ENCODE measurements at regions not wholly inside any gene's neighbourhood (a gene's known extent, or its start where the extent isn't known, plus 50 kb on each side); places are given as distances from the start of the nearest gene placed in this dataset.

DNA sequence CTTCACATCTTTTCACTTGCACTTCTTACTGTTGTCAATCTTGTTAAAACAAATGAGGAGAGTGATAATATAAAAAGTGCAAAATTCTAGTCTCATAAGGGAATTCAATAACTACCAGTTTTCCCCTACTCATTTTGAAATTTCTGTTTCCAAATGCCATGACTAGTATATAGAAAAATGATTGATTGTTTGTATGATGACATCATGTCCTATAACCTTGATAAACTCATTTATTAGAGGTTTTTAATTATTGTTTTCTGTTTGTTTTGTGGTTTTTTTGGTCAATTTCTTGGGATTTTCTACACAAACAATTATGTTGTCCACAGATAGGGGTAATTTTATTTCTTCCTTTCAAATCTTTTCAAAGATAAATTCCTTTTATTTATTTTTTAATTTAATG is 559.1 kb downstream of the TLL1 start:
- Histone ChIP-seq H3K9me3 (no peaks in the 10 kb centered on the region), H3K4me3 (no peak overlapping the region), H3K27me3 (peaks cover 0 to 3% (median 0%) of the 10 kb centered on the region in 4 donors), H3K27ac (no peak overlapping the region), H3K36me3 (no peaks in the 10 kb centered on the region), H3K4me1 (no peaks in the 10 kb centered on the region)
- intact Hi-C loops (cut with DNase I): no loop called here
- no peak for DNase-seq
- TF ChIP-seq POLR2A (IDR thresholded peaks at IDR 0.05): no peak
- TF ChIP-seq, protein P1, sequence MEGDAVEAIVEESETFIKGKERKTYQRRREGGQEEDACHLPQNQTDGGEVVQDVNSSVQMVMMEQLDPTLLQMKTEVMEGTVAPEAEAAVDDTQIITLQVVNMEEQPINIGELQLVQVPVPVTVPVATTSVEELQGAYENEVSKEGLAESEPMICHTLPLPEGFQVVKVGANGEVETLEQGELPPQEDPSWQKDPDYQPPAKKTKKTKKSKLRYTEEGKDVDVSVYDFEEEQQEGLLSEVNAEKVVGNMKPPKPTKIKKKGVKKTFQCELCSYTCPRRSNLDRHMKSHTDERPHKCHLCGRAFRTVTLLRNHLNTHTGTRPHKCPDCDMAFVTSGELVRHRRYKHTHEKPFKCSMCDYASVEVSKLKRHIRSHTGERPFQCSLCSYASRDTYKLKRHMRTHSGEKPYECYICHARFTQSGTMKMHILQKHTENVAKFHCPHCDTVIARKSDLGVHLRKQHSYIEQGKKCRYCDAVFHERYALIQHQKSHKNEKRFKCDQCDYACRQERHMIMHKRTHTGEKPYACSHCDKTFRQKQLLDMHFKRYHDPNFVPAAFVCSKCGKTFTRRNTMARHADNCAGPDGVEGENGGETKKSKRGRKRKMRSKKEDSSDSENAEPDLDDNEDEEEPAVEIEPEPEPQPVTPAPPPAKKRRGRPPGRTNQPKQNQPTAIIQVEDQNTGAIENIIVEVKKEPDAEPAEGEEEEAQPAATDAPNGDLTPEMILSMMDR (IDR thresholded peaks at IDR 0.05): no peak

- H3K27ac ChIP-seq: no peak overlapping the region
- no peaks in the 10 kb centered on the region for H3K36me3 ChIP-seq
- DNase-seq: no peak
- intact Hi-C loops (cut with DNase I): no loop called here
- H3K4me3 ChIP-seq: no peak overlapping the region
- no peaks in the 10 kb centered on the region for H3K9me3 ChIP-seq
- peaks cover 0 to 3% (median 0%) of the 10 kb centered on the region in 4 donors for H3K27me3 ChIP-seq
- TF ChIP-seq POLR2A (IDR thresholded peaks at IDR 0.05): no peak
- TF ChIP-seq, protein P1 (IDR thresholded peaks at IDR 0.05): no peak
- H3K4me1 ChIP-seq: no peaks in the 10 kb centered on the region
Measured at GRCh38 chr4:166432842-166433241, 559.8 kb downstream of the TLL1 start.

DNA sequence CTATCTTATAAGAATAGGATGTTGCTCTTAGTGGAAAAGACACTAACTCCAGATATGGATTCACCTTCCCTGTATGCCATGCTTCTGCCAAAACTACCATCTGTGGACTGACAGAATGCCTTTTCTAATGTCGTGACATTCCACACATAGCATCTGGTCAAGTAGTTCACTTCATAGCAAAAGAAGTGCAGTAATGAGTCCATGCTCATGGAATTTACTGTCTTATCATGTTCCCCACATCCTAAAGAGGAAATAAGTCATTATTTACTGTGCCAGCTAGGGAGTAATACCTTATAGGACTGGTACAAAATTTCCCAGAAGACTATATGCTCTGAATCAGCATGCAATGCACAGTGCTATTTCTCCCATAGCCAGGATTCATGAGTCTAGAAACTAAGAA is 562.4 kb downstream of the TLL1 start:
- no peak for DNase-seq
- Histone ChIP-seq H3K27me3 (no peaks in the 10 kb centered on the region), H3K27ac (no peak overlapping the region), H3K4me1 (no peaks in the 10 kb centered on the region), H3K36me3 (no peaks in the 10 kb centered on the region), H3K9me3 (no peaks in the 10 kb centered on the region), H3K4me3 (no peak overlapping the region)
- intact Hi-C loops (cut with DNase I): no loop called here
- TF ChIP-seq, protein P1 (IDR thresholded peaks at IDR 0.05): no peak
- TF ChIP-seq POLR2A (IDR thresholded peaks at IDR 0.05): no peak
- WGBS, 2 donors: 0% methylated on average over 1 of the region's 1 CpG

DNA sequence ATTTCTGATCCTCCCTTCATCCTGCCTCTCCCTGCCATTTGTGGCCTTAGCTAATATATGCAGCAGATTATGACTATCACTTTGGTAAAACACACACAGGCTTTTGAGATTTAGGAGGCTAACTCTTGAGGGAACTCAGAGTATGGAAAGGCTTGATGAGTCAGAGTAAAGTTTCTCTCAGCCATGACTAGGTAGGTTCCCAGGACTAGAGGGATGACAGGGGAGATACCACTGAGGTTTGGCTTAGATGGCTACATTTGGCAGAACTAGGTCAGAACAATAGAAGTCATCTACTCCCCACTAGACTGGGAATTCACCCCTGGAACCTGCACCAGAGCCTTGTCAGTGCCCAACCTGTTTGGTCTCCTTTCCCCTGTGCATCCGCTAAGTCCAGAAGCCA is 585.7 kb downstream of the TLL1 start:
- no peak for DNase-seq
- Histone ChIP-seq H3K9me3 (no peaks in the 10 kb centered on the region), H3K36me3 (no peaks in the 10 kb centered on the region), H3K27me3 (no peaks in the 10 kb centered on the region), H3K4me1 (no peaks in the 10 kb centered on the region), H3K4me3 (no peak overlapping the region), H3K27ac (no peak overlapping the region)
- intact Hi-C loops (cut with DNase I): no loop called here
- TF ChIP-seq, protein P1 (IDR thresholded peaks at IDR 0.05): no peak
- TF ChIP-seq POLR2A (IDR thresholded peaks at IDR 0.05): no peak
- 91 to 100% methylated on average over 1 of the region's 1 CpG for WGBS, 2 donors

DNA sequence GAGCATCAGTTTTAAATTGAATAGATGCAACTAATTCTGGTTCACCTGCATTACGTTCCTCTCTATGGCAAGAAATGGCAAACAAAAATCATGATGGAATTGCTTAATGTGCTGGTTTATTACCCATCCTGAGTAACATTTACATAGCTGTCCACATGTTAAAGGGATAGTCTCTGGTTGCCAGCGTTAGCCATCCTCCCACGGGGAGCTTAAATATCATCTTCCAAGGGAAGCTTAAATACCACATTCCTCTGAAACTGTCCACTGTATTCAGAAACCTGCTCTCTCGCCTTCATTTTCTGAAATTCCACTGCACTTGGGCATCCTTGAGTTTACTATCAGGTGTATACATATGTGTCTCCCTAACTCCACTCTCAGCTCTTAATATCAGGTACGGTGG is 586.6 kb downstream of the TLL1 start:
- WGBS, 2 donors: 84 to 85% methylated on average over 4 of the region's 5 CpGs
- no peak overlapping the region for H3K27ac ChIP-seq
- no peak overlapping the region for H3K4me3 ChIP-seq
- no peaks in the 10 kb centered on the region for H3K4me1 ChIP-seq
- intact Hi-C loops (cut with DNase I): no loop called here
- H3K36me3 ChIP-seq: no peaks in the 10 kb centered on the region
- H3K27me3 ChIP-seq: no peaks in the 10 kb centered on the region
- TF ChIP-seq POLR2A (IDR thresholded peaks at IDR 0.05): no peak
- TF ChIP-seq, protein P1 (IDR thresholded peaks at IDR 0.05): no peak
- no peak for DNase-seq
- no peaks in the 10 kb centered on the region for H3K9me3 ChIP-seq

Measured in esophagus squamous epithelium (tissue), 5 donors.